WTC11 (cell line): ENCODE measurements at regions not wholly inside any gene's neighbourhood (a gene's known extent, or its start where the extent isn't known, plus 50 kb on each side); places are given as distances from the start of the nearest gene placed in this dataset.

ENCODE experiments used
- ATAC-seq: fragments of 200-7000 bp; cut with Tn5 transposase; 2 replicates; pipeline ENCODE4 v1.10.0; 2021; ENCODE audit warnings: mild to moderate bottlenecking, moderate library complexity
- CTCF ChIA-PET: fragments of 300-600 bp; sonication (Branson Sonifier 250); formaldehyde crosslinking; loops from one replicate; lab custom pipeline; 2021; ENCODE audit warnings: antibody characterized with exemption; lab: Charles Lee
- POLR2A ChIA-PET: fragments of 350-600 bp; sonication (Branson Sonifier 250); formaldehyde crosslinking; loops from one replicate; lab custom pipeline; 2021; ENCODE audit warnings: antibody characterized with exemption; lab: Charles Lee
- DNase-seq: peaks from one replicate; pipeline ENCODE4 v3.0.0; 2021; ENCODE audit warnings: low spot score
- H3K27ac Mint-ChIP-seq: 2 replicates; pipeline ENCODE4 v1.8.0; 2021; ENCODE audit warnings: mixed read lengths
- H3K27me3 Mint-ChIP-seq: 2 replicates; pipeline ENCODE4 v1.8.0; 2021; ENCODE audit warnings: low read depth, mild to moderate bottlenecking, moderate library complexity, mixed read lengths
- H3K36me3 Mint-ChIP-seq: 2 replicates; pipeline ENCODE4 v1.8.0; 2021; ENCODE audit warnings: mixed read lengths
- H3K4me1 Mint-ChIP-seq: 2 replicates; pipeline ENCODE4 v1.8.0; 2022; ENCODE audit warnings: mixed read lengths
- H3K4me3 Mint-ChIP-seq: 2 replicates; pipeline ENCODE4 v1.8.0; 2021; ENCODE audit warnings: mild to moderate bottlenecking, moderate library complexity, mixed read lengths
- H3K9me3 Mint-ChIP-seq: 2 replicates; pipeline ENCODE4 v1.8.0; 2021; ENCODE audit warnings: mixed read lengths
- E2F4 ChIP-seq: sonication (generic); formaldehyde crosslinking; IDR thresholded peaks from 2 replicates; pipeline ENCODE4 v1.8.1; 2022; ENCODE audit warnings: low read depth, mild to moderate bottlenecking, moderate library complexity, missing genetic modification reagents, borderline replicate concordance
- NFATC4 ChIP-seq: fragments of 250-450 bp; sonication (Bioruptor Pico); IDR thresholded peaks from 2 replicates; pipeline ENCODE4 v1.9.0; 2021; ENCODE audit warnings: mild to moderate bottlenecking
- NR2C2 ChIP-seq: sonication (generic); formaldehyde crosslinking; IDR thresholded peaks from 2 replicates; pipeline ENCODE4 v1.8.0; 2022; ENCODE audit warnings: mild to moderate bottlenecking, missing genetic modification reagents
- PRDM15 ChIP-seq: sonication (generic); formaldehyde crosslinking; IDR thresholded peaks from 2 replicates; pipeline ENCODE4 v1.8.0; 2022; ENCODE audit warnings: missing genetic modification reagents
- SMAD3 ChIP-seq: sonication (generic); formaldehyde crosslinking; IDR thresholded peaks from 2 replicates; pipeline ENCODE4 v1.8.0; 2022; ENCODE audit warnings: missing genetic modification reagents, mild to moderate bottlenecking, borderline replicate concordance
- SMAD4 ChIP-seq: sonication (generic); formaldehyde crosslinking; IDR thresholded peaks from 2 replicates; pipeline ENCODE4 v1.8.0; 2022; ENCODE audit warnings: mild to moderate bottlenecking, missing genetic modification reagents
- ZBTB21 ChIP-seq: sonication (generic); formaldehyde crosslinking; IDR thresholded peaks from 2 replicates; pipeline ENCODE4 v1.8.1; 2023; ENCODE audit warnings: mild to moderate bottlenecking, missing genetic modification reagents, borderline replicate concordance
- ZBTB43 ChIP-seq: sonication (generic); formaldehyde crosslinking; IDR thresholded peaks from 2 replicates; pipeline ENCODE4 v1.8.1; 2023; ENCODE audit warnings: mild to moderate bottlenecking, missing genetic modification reagents
- ZNF138 ChIP-seq: sonication (generic); formaldehyde crosslinking; conservative IDR thresholded peaks from 2 replicates; pipeline ENCODE4 v1.8.1; 2022; ENCODE audit warnings: mild to moderate bottlenecking, moderate library complexity, missing genetic modification reagents
- ZNF532 ChIP-seq: fragments of 250-450 bp; sonication (Bioruptor Pico); IDR thresholded peaks from 2 replicates; pipeline ENCODE4 v1.9.0; 2021; ENCODE audit warnings: mild to moderate bottlenecking, borderline replicate concordance
- TF ChIP-seq, protein P1 (sequence below): fragments of 250-450 bp; sonication (Bioruptor Pico); IDR thresholded peaks from 2 replicates; pipeline ENCODE4 v2.1.2; 2022; ENCODE audit warnings: mild to moderate bottlenecking, moderate library complexity
- TF ChIP-seq, protein P2 (sequence below): fragments of 200-600 bp; IDR thresholded peaks from 2 replicates; pipeline ENCODE4 v1.8.0; 2022; ENCODE audit warnings: antibody characterized with exemption
- TF ChIP-seq, protein P3 (sequence below): sonication (generic); formaldehyde crosslinking; IDR thresholded peaks from 2 replicates; pipeline ENCODE4 v1.8.1; 2023; ENCODE audit warnings: mild to moderate bottlenecking, moderate library complexity, missing genetic modification reagents

GRCh38 chr16:62644030-62644812, 608.0 kb upstream of the CDH8 start (continued):
- TF ChIP-seq E2F4 (CRISPR knock-in tag) (no peak), ZBTB43 (CRISPR knock-in tag) (no peak), NR2C2 (no peak), ZBTB21 (no peak)
- TF ChIP-seq, protein P1, sequence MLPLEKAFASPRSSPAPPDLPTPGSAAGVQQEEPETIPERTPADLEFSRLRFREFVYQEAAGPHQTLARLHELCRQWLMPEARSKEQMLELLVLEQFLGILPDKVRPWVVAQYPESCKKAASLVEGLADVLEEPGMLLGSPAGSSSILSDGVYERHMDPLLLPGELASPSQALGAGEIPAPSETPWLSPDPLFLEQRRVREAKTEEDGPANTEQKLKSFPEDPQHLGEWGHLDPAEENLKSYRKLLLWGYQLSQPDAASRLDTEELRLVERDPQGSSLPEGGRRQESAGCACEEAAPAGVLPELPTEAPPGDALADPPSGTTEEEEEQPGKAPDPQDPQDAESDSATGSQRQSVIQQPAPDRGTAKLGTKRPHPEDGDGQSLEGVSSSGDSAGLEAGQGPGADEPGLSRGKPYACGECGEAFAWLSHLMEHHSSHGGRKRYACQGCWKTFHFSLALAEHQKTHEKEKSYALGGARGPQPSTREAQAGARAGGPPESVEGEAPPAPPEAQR (CRISPR knock-in tag): no peak
- TF ChIP-seq, protein P2, sequence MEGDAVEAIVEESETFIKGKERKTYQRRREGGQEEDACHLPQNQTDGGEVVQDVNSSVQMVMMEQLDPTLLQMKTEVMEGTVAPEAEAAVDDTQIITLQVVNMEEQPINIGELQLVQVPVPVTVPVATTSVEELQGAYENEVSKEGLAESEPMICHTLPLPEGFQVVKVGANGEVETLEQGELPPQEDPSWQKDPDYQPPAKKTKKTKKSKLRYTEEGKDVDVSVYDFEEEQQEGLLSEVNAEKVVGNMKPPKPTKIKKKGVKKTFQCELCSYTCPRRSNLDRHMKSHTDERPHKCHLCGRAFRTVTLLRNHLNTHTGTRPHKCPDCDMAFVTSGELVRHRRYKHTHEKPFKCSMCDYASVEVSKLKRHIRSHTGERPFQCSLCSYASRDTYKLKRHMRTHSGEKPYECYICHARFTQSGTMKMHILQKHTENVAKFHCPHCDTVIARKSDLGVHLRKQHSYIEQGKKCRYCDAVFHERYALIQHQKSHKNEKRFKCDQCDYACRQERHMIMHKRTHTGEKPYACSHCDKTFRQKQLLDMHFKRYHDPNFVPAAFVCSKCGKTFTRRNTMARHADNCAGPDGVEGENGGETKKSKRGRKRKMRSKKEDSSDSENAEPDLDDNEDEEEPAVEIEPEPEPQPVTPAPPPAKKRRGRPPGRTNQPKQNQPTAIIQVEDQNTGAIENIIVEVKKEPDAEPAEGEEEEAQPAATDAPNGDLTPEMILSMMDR: no peak

DNA sequence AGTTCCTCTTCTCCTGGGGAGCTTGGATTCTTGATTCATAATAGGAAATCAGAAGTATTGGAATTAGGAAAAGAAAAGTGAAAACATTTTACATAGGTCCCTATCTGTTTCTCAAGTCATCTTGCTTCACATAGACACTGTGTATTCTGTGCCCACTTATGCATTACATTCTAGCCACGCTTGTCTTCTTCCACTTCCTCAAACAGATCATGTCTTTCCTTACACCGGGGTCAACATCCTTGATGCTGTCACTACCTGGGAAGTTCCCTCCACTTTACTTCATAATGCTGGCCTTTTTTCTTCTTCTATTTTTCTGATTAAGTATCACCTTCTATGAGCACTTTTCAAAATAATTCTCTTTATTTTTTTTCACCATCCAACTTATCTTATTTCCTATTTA, 606.4 kb upstream of the CDH8 start:
- POLR2A ChIA-PET: no interaction called here
- Mint-ChIP-seq H3K36me3 (no peaks in the 10 kb centered on the region), H3K27ac (no peak overlapping the region), H3K4me1 (peaks cover 3% of the 10 kb centered on the region; the same call in 1 of the 2 replicates), H3K4me3 (no peak overlapping the region), H3K9me3 (peaks cover 8% of the 10 kb centered on the region; the same call in 1 of the 2 replicates), H3K27me3 (no peaks in the 10 kb centered on the region)
- CTCF ChIA-PET: no interaction called here
- ATAC-seq (no peak), DNase-seq (no peak)
- TF ChIP-seq ZBTB43 (CRISPR knock-in tag) (no peak), NFATC4 (CRISPR knock-in tag) (no peak), SMAD4 (CRISPR knock-in tag) (no peak), ZNF532 (no peak), PRDM15 (no peak), ZNF138 (CRISPR knock-in tag) (no peak), SMAD3 (no peak)
- TF ChIP-seq, protein P2: no peak
- TF ChIP-seq, protein P3, sequence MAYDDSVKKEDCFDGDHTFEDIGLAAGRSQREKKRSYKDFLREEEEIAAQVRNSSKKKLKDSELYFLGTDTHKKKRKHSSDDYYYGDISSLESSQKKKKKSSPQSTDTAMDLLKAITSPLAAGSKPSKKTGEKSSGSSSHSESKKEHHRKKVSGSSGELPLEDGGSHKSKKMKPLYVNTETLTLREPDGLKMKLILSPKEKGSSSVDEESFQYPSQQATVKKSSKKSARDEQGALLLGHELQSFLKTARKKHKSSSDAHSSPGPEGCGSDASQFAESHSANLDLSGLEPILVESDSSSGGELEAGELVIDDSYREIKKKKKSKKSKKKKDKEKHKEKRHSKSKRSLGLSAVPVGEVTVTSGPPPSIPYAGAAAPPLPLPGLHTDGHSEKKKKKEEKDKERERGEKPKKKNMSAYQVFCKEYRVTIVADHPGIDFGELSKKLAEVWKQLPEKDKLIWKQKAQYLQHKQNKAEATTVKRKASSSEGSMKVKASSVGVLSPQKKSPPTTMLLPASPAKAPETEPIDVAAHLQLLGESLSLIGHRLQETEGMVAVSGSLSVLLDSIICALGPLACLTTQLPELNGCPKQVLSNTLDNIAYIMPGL (CRISPR knock-in tag): no peak
